GM21723 (cell line): ENCODE measurements at regions not wholly inside any gene's neighbourhood (a gene's known extent, or its start where the extent isn't known, plus 50 kb on each side); places are given as distances from the start of the nearest gene placed in this dataset.
"Not testable (repeated sequence)": the region's sequence is repeated elsewhere in the genome, so short reads cannot be mapped to it uniquely, and the experiment has no call there.

Source experiments
- ATAC-seq: cut with Tn5 transposase; IDR thresholded peaks from one replicate; pipeline ENCODE4 v1.9.1; 2021; ENCODE audit warnings: mild to moderate bottlenecking, moderate library complexity; ENCODE audit not compliant: unreplicated experiment

- ATAC-seq: no peak
Measured at GRCh38 chr4:81375745-81376144, 96.0 kb downstream of the RASGEF1B start.

- no peak for ATAC-seq
Measured at GRCh38 chr4:81369886-81370285, 101.8 kb downstream of the RASGEF1B start.

GRCh38 chr4:81366779-81367178 is 104.9 kb downstream of the RASGEF1B start:
- no peak for ATAC-seq

- no peak for ATAC-seq
Measured at GRCh38 chr4:81360737-81361136, 111.0 kb downstream of the RASGEF1B start.

GRCh38 chr4:81359207-81359606 is 112.5 kb downstream of the RASGEF1B start:
- no peak for ATAC-seq

GRCh38 chr4:81358154-81358553 is 113.6 kb downstream of the RASGEF1B start:
- ATAC-seq: no peak

GRCh38 chr4:81356621-81357020 is 115.1 kb downstream of the RASGEF1B start:
- no peak for ATAC-seq

GRCh38 chr4:81355136-81355535 is 116.6 kb downstream of the RASGEF1B start:
- no peak for ATAC-seq

- no peak for ATAC-seq
Measured at GRCh38 chr4:81353861-81354260, 117.8 kb downstream of the RASGEF1B start.

- no peak for ATAC-seq
Measured at GRCh38 chr4:81352446-81352835, 119.3 kb downstream of the RASGEF1B start.

- ATAC-seq: peak; percentile 89
Measured at GRCh38 chr4:81351654-81352445, 119.9 kb downstream of the RASGEF1B start.

- ATAC-seq: no peak
Measured at GRCh38 chr4:81350040-81350439, 121.7 kb downstream of the RASGEF1B start.

GRCh38 chr4:81348778-81349094 is 123.0 kb downstream of the RASGEF1B start:
- ATAC-seq: no peak

- no peak for ATAC-seq
Measured at GRCh38 chr4:81348086-81348777, 123.5 kb downstream of the RASGEF1B start.

GRCh38 chr4:81346719-81347118 is 125.0 kb downstream of the RASGEF1B start:
- no peak for ATAC-seq

- no peak for ATAC-seq
Measured at GRCh38 chr4:81343536-81343935, 128.2 kb downstream of the RASGEF1B start.

GRCh38 chr4:81343046-81343445 is 128.0 kb upstream of the PRKG2 start:
- no peak for ATAC-seq

- ATAC-seq: no peak
Measured at GRCh38 chr4:81337211-81337610, 122.2 kb upstream of the PRKG2 start.

GRCh38 chr4:81335122-81335912 is 120.3 kb upstream of the PRKG2 start:
- no peak for ATAC-seq

GRCh38 chr4:81330018-81330417 is 115.0 kb upstream of the PRKG2 start:
- ATAC-seq: no peak

- no peak for ATAC-seq
Measured at GRCh38 chr4:81326581-81326980, 111.6 kb upstream of the PRKG2 start.

GRCh38 chr4:81324594-81324993 is 109.6 kb upstream of the PRKG2 start:
- ATAC-seq: not testable (repeated sequence)
